HL-60/S4 (cell line): ENCODE measurements at regions not wholly inside any gene's neighbourhood (a gene's known extent, or its start where the extent isn't known, plus 50 kb on each side); places are given as distances from the start of the nearest gene placed in this dataset.

Source experiments
- in situ Hi-C: fragments of 300-500 bp; cut with MboI; formaldehyde crosslinking; loops from 2 replicates; pipeline ENCODE4 v1.14.3; 2022; ENCODE audit warnings: low sequenced_read_pairs

DNA sequence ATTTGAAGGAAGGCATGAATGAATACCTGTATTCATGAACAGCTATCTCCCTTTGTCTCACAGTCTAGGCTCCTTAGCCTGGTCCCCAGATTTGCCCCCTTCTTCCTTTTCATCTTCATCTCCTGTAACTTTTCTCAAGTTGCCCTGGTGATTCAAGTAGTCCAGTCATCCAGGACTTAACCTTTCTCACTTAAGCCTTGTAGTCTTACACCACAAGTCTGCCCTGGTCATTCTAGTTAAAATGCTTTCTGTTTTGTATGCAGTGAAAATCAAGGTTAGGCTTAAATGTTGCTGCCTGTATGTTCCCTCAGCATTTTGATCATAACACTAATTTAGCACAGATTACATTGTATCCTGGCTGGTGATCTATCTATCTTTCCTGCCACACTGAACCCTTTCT lies 58.5 kb upstream of the SLC7A11 start:
- in situ Hi-C loops, result no loop called here

DNA sequence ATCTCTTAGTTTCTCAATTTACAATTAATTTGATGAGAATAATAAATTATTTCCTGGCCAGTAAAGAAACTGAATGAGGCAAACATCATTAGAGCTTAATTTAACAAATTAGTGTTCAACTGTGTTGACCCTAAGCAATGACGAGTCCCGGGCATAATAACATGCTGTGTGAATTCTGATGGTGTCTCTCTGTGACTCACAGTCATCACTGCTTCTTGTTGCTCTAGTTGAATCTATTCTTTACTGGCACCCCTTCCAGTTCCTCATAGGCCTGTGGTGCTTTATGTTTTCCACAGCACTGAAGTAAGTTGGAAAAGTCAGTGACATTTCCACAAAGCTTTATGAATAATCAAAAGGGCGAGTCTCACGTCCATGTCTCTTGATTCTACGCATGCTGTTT lies 57.7 kb upstream of the SLC7A11 start:
- in situ Hi-C loops, result no loop called here

DNA sequence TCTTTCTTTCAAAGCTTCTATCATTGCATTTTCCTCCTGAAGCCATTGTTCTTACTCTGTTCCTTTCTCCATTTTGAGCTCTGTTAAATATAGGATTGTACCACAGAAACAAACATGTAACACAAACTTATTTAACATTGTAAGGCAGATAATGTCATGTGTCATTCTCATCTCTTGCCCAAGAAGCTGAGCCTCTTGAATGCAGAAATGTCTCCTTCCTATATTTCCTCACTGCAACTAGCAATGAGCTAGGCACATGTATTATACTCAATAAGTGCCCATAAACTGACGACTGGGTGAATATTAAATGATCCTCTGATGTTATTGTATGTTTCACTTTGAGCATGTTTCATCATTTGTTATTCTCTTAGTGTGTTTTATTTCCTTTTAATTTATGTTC lies 56.7 kb upstream of the SLC7A11 start:
- in situ Hi-C loops, result no loop called here

DNA sequence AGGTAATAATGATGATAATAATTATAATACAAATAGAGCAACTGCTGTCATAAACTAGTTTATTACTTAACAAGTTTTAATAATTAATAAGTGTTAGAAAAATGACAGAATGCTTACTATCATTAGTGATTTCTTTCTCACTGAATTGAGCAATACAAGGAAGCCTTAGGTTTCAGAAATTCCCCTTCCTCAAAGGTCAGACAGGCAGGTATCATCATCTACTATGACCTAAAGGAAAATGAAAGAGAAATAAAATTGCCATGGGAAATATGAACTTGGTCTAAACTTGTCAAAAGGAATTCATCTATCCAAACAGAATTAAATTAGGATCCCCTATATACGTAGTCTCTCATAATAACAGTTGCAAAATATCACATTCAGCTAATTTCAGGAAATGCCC lies 56.3 kb upstream of the SLC7A11 start:
- in situ Hi-C loops, result no loop called here

DNA sequence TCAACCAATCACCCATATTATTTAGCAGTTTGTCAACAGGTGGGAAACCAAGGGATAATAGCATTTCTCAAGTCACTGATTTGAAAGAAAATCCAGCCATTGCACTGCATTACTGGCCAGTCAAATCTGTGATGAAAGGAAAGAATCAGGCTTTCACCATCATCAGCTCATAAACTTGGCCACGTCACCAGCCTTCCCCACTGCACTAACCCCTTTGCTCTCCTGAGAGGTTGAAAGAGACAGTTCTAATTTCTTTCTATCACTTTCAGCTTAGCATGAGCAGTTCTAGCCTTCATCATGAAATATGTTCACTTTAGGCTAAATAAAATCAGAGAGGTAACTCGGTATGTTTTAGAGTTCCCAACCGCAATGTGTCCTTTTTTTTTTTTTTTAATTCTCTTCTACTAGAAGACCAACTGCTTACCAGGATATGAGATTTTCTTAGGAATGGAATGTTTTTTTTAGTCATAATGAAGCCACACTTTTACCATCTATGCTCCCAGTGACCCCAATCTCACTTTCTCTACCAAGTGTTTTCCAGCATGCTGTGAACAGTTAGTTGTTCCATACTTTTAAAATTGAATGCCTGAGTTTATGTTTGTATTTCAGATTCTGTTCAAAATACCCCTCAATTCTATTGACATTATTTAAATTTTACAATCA lies 55.7 kb upstream of the SLC7A11 start:
- in situ Hi-C loops, result no loop called here

DNA sequence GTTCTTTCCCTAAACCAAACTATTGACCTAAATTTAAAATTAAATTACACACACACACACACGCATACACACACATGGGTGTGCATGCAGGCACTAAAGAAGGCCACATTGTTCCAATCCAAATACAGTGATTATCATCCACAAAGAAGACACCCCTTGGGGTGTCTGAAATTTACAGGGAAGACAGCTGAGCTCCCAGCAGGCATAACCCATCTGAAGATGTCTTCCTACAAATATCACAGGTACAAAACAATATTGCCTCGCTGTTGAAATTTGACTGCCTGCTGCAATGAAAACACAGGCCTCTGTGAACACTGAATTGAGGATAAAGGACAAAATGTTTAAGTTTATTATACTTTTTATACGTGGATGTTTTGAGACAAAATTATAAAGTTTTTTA lies 50.2 kb upstream of the SLC7A11 start:
- in situ Hi-C loops, result no loop called here
